Fibroblast of skin of abdomen (primary cell): ENCODE measurements at regions not wholly inside any gene's neighbourhood (a gene's known extent, or its start where the extent isn't known, plus 50 kb on each side); places are given as distances from the start of the nearest gene placed in this dataset.
"Not testable (repeated sequence)": the region's sequence is repeated elsewhere in the genome, so short reads cannot be mapped to it uniquely, and the experiment has no call there.

Experiments used
- DNase-seq: peaks from one replicate; pipeline ENCODE4 v3.0.0-alpha.2; 2013

GRCh38 chr20:50360921-50361320, 149.3 kb upstream of the PTPN1 start:
- no peak for DNase-seq

- not testable (repeated sequence) for DNase-seq
Observed at GRCh38 chr20:50362177-50362576, 148.0 kb upstream of the PTPN1 start.

- no peak for DNase-seq
Observed at GRCh38 chr20:50363027-50363426, 147.2 kb upstream of the PTPN1 start.

GRCh38 chr20:50363479-50363878, 146.7 kb upstream of the PTPN1 start:
- no peak for DNase-seq

DNA sequence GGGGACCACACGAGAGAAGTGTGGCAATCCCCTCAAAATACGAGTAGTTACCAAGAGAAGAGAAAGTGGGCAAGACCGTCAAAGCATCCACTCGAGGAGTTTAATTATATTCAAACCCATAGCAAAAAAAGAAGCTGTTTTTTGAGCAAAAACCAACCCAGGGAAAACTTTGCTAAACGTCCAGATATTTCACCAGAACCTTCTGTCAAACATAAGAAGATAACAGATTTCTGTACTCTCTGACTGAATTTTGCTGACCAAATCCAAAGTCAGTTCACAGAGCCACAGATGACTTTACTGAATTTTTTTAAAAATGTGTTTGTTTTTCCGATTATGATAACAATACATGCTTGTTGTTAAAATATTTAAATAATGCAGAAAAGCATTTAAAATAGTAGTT, 145.6 kb upstream of the PTPN1 start:
- no peak for DNase-seq

DNA sequence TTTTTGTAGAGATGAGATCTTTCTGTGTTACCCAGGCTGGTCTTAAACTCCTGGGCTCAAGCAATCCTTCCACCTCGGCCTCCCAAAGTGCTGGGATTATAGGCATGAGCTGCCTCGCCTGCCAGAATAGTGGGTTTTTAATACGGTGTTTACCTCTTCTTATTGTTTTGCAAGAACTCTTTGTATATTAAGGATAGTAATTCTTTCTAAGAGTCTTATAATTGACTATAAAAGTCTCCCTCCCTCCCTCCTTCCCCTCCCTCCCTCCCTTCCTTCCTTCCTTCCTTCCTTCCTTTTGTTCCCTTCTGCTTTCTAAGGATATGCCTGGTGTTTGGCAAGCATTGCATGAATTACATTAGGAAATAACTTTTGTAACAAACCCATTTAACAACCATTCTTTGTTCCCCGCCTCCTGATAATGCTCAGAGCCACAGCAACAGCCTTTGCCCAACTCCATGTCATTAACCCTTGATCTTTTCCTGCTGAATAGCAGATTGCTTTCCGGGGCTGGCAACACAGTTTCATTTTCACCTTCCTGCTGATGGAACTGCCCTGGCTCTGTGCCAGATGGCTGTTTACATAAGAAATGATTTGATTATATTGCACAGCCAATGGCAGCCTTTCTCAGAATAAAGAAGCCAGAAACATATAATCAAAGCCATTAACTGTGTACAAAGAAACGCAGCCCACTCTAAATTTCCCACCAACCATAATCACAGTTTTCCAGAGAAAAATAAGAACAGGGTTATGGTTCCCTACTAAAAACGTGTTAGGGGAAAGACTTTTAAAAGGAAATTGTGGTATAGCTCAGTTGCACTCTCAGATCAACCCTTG, 143.7 kb upstream of the PTPN1 start:
- peak; percentile 44 for DNase-seq

DNA sequence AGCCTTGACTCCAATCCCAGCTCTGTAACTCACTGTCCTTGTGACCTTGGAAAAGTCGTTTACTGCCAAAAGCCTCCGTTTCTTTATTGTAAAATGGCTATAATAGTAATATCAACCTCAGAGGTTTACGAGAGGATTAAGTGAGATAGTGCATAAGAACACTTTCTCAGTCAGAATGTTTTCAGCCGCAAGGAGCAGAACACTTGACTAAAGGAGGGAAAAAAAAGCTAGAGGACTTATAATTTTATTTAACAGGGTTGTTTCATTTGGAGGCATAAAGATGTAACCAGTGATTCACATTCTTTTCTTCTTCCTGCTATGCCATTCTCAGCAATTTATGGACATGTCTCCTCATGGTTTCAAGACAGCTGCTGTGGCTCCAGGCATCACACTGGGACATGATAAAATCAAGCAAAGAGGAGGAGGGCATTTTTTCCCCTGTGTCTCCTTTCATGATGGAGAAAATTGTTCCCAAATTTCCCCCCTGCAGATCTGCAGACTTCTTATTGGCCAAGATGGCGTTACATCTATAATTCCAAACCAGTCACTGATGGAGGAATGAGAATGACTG, 143.0 kb upstream of the PTPN1 start:
- no peak for DNase-seq

DNA sequence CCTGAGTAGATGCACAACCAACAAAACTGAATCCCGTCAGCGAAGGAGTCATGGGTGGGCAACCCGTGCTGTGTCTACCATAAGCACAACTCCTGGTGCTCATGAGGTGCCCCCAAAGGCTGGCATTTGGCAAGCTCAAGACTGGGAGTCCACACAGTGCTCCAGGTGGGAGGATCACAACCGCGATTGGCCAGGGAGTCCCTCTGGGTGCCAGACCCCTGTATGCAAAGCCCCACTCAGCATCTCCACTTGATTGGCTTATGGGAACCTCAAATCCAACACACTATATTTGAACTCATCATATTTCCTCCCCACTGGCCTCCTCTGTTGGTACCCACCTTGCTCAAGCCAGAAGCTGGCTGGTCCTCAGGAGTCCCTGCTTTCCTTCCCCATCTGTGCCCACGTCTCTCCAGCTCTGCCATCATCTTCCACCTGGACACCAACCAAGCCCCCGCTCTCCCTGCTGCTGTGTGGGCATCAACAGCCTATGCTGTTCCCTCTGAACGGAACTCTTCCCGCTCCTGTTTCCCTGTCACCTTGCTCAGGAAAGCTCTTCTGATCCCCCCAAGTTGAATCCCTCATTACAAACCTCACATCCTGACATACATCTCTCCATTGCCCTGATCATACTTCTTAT, 142.3 kb upstream of the PTPN1 start:
- no peak for DNase-seq

GRCh38 chr20:50368386-50368785, 141.8 kb upstream of the PTPN1 start:
- no peak for DNase-seq

- peak; percentile 47 for DNase-seq
Observed at GRCh38 chr20:50368813-50369224, 141.4 kb upstream of the PTPN1 start.

DNA sequence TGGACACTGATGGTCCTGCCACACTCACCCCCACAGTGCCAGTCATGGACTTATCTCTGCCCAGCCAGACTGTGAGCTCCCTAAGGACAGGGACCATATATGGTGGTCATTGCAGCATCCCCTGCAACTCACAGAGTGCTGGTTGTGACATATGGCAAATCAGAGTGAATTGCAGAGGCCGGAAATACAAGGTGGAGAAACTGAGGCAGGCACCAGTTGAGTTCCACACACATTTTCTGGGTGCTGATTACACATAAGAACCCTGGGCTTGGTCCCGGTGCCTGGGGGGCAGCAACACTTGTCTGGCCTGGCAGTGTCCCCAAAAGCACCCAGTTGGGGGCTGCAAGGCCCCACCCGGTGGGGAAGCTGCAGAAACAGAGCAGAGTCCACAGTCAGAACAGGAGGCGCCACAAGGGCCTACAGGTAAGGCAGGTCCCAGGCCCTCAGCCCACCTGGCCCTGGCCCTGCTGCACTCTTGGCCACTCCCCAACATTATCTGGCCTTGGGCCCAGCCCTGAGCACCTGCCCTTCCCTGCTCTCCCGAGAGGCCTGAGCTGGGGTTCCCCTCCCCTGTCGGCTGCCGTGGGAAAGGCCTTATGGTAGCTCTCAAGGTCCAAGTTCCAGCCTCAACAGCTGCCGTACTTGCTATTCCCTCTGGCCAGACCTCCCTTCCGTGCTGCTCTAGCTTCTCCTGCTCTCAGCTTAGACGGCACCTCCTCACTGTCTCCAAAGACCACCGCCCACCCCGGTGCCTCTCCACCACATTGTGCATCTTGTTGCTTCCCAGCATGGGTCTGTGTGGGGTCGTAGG, 140.8 kb upstream of the PTPN1 start:
- no peak for DNase-seq

GRCh38 chr20:50370036-50370566, 140.1 kb upstream of the PTPN1 start:
- no peak for DNase-seq

GRCh38 chr20:50371878-50372769, 138.1 kb upstream of the PTPN1 start:
- no peak for DNase-seq

DNA sequence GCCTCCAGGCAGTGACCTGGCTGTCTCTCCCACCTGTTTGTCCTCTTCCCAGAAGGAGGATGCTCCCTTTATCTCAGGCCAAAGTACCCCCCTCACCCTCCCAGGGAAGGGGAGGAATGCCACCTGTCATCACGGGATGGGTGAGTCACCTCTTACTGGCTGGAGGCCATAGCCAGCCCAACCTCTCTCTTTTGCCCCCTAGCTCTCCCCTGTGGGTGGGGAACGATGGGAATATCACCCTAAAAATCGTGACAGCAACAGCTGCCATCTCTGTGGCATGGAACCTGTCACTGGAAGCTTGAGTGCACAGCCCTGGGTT, 137.5 kb upstream of the PTPN1 start:
- no peak for DNase-seq

DNA sequence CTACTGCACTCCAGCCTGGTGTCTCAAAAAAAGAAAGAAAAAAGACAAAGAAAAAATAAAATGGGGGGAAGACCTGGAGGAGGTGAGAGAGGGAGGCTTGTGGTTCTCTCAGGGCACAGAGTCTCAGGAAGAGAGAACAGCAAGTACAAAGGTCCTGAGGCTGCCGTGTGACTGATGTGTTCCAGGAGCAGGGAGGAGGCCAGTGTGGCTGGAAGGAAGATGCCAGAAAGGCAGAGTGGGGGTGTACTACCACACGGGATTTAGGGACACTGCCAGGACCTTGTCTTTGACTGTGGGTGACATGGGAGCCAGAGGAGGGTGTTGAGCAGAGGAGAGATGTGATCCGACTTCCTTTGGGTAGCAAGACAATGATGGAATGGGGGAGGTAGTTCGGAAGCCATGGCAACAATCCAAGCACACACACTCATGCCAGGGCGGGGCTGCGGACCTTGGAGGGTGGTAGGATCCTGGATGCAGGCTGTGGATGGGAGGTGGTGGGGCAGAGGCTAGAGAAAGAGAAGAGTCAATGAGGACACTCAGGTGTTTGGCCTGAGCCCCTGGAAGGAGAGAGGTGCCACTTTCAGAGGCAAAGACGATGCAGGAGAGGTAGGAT, 136.4 kb upstream of the PTPN1 start:
- no peak for DNase-seq

DNA sequence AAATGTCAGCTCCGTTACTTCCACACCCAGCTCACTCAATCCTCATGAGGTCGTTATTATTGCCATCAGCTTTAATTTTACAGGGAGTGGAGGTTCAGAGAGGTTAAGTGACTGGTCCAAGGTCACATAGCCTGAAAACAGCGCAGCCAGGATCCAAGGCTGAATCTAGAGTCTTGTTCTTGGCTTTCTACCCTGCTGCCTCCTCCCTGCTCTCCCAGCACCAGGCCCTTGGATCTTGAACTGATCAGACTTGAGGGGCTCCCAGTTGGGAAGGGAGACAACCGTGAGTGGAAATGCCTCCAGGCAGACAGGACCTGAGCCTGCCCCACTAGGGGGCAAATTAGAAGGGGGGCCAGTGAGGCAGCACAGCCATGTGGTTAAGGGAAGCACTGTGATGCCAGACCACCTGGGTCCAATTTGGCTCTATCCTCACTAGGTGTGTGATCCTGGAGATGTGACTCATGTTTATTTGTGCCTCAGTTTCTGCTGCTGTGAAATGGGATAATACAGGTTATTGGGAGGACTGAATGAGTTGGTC, 135.6 kb upstream of the PTPN1 start:
- no peak for DNase-seq

DNA sequence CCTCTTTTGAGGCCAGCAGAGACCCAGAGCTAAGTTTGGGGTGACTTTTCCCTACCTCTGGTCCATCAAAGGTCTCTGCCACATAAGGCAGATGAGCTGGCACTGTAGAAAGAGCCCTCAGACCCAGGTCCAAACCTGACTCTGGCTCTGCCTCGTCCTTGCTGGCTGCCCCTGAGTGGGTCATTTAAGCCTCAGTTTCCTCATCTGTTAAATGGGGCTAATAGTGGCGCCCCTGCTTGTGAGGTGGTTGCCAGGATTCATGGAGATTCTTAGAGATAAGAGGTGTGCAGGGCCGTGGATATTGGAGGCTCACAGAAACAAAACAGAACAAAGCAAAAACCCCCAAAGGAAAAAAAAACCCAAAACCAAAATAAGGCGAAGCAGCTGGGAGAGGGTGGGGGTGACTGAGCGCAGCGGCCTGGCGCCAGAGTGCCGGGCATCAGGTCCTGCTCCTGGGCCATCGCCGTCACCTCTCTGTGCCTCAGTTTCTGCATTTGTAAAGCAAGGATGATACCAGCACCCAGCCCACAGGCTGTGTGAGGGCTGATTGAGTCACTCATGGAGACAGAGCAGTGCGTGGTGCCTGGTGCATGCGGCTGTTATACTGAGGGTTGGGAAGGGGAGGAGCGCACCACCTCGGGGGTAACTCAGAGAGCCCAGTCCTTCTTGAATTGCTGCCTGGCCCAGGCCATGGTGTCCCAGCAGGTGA, 133.8 kb upstream of the PTPN1 start:
- no peak for DNase-seq

- DNase-seq, result no peak
Observed at GRCh38 chr20:50376888-50377459, 133.2 kb upstream of the PTPN1 start.

- DNase-seq, result no peak
Observed at GRCh38 chr20:50378170-50379000, 131.8 kb upstream of the PTPN1 start.
